ENCODE measurements at regions not wholly inside any gene's neighbourhood (a gene's known extent, or its start where the extent isn't known, plus 50 kb on each side); places are given as distances from the start of the nearest gene placed in this dataset.
"Not testable (repeated sequence)": the region's sequence is repeated elsewhere in the genome, so short reads cannot be mapped to it uniquely, and the experiment has no call there.

DNA sequence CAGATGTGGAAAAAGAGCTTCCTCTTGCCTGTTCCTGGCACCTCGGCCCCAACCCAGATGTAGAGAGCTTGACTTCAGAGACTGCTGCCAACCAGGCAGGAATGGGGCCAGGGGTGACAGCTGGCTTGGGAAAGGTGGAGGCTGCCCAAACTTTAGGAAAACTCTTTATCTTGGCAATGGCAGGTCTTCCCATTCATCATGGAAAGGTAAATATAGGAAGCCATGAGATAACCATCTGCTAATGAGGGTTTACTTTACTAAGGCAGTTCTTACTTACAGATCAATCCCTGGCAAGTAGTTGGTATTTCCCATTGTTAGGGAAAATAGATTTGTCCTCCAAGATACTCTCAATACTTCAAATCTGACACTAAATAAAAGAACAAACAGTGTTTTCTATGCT lies 143.1 kb upstream of the NUDT4 start:
- H3K36me3 ChIP-seq, result no peaks in the 10 kb centered on the region
- no peak overlapping the region for H3K4me3 ChIP-seq (ENCODE audit: low read depth, low read length)
- TF ChIP-seq, protein P1, sequence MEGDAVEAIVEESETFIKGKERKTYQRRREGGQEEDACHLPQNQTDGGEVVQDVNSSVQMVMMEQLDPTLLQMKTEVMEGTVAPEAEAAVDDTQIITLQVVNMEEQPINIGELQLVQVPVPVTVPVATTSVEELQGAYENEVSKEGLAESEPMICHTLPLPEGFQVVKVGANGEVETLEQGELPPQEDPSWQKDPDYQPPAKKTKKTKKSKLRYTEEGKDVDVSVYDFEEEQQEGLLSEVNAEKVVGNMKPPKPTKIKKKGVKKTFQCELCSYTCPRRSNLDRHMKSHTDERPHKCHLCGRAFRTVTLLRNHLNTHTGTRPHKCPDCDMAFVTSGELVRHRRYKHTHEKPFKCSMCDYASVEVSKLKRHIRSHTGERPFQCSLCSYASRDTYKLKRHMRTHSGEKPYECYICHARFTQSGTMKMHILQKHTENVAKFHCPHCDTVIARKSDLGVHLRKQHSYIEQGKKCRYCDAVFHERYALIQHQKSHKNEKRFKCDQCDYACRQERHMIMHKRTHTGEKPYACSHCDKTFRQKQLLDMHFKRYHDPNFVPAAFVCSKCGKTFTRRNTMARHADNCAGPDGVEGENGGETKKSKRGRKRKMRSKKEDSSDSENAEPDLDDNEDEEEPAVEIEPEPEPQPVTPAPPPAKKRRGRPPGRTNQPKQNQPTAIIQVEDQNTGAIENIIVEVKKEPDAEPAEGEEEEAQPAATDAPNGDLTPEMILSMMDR (IDR thresholded peaks at IDR 0.05; ENCODE audit: low read depth, low read length), result no peak
- peaks cover 2% of the 10 kb centered on the region for H3K9me3 ChIP-seq (ENCODE audit: severe bottlenecking)
- no peak for DNase-seq
- no peaks in the 10 kb centered on the region for H3K27me3 ChIP-seq (ENCODE audit: insufficient read depth, low read depth, severe bottlenecking)
- no peak overlapping the region for H3K27ac ChIP-seq

DNA sequence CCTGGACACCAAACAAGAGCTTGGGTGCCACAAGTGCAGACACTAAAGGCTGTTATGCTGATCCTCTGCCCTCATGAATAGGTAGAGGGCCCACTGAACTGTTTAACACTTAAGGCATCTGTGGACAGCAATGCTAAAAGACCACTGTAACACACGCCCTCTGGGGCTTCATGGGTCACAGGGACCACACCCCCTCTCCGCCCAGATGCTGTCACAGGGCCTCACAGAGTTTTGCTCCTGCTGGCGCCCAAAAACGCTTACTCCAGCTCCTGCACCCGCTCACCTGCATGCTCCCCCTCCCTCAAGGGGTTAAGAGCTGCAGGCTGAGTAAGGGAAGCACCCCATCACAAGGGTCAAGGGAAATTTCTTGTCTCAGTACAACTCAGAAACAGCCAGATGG lies 141.8 kb upstream of the NUDT4 start:
- H3K27me3 ChIP-seq (ENCODE audit: insufficient read depth, low read depth, severe bottlenecking), result no peaks in the 10 kb centered on the region
- TF ChIP-seq, protein P1 (IDR thresholded peaks at IDR 0.05; ENCODE audit: low read depth, low read length), result no peak
- H3K9me3 ChIP-seq (ENCODE audit: severe bottlenecking), result peaks cover 8% of the 10 kb centered on the region
- no peak overlapping the region for H3K27ac ChIP-seq
- DNase-seq, result no peak
- H3K36me3 ChIP-seq, result no peaks in the 10 kb centered on the region
- no peak overlapping the region for H3K4me3 ChIP-seq (ENCODE audit: low read depth, low read length)

DNA sequence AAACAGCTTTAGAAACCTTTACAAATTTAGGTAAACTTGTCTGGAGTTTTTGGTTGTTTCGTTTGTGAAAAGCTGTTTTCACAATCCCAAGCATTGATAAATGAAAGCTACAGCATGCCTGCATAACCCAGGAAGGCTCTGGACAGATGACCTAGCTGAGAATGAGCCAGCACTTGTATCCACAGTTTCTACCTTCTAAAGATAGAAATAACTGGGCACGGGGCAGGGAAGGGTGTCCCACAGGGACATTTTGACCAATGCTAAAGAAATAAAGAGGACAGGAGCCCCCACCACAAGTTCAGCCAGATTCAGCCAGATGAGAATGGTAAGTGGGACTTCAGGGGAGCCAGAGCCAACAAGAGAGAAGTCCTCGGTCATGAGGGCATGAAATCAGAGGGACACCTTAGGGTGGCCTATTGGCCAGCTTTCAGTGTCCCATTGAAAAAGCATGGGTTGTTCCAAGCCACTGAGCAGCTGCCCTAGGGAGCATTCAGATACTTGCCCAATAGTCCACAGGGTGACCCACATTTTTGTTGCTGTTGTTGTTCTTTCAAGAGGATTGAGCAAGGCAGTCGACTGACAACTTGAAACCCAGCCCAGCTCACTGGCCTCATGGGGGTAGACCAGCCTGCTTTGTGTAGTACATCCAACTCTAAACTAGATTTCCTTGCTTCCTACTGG lies 140.3 kb upstream of the NUDT4 start:
- H3K36me3 ChIP-seq, result no peaks in the 10 kb centered on the region
- H3K9me3 ChIP-seq (ENCODE audit: severe bottlenecking), result peaks cover 8% of the 10 kb centered on the region
- TF ChIP-seq, protein P1 (IDR thresholded peaks at IDR 0.05; ENCODE audit: low read depth, low read length), result no peak

DNA sequence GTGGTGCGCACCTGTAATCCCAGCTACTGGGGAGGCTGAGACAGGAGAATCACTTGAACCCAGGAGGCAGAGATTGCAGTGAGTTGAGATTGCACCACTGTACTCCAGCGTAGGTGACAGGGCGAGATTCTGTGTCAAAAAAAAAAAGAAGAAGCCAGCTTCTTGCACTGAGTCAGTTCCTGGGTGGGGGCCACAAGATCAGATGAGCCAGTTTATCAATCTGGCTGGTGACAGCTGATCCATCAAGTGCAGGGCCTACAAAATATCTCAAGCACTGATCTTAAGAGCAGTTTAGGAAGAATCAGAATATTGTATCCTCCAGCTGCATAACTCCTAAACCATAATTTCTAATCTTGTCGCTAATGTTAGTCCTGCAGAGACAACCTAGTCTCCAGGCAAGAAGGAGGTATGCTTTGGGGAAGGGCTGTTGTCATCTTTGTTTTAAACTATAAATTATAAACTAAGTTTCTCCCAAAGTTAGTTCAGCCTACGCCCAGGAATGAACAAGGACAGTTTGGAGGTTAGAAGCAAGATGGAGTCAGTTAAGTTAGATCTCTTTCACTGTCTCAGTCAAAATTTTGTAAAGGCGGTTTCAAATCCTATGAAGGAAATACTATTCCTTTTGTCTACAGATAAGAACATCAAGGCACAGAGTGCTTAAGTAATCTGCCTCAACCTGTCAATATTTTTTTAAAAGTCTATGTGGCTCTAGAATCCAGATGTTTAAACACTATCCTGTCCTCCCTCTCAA lies 139.0 kb upstream of the NUDT4 start:
- not testable (repeated sequence) for H3K9me3 ChIP-seq (ENCODE audit: severe bottlenecking); H3K27ac ChIP-seq; DNase-seq; H3K27me3 ChIP-seq (ENCODE audit: insufficient read depth, low read depth, severe bottlenecking); H3K4me3 ChIP-seq (ENCODE audit: low read depth, low read length); H3K36me3 ChIP-seq

More for the DNA sequence above, 140.3 kb upstream of the NUDT4 start:
- DNase-seq, result no peak
- no peak overlapping the region for H3K4me3 ChIP-seq (ENCODE audit: low read depth, low read length)
- H3K27ac ChIP-seq, result no peak overlapping the region
- no peaks in the 10 kb centered on the region for H3K27me3 ChIP-seq (ENCODE audit: insufficient read depth, low read depth, severe bottlenecking)

DNA sequence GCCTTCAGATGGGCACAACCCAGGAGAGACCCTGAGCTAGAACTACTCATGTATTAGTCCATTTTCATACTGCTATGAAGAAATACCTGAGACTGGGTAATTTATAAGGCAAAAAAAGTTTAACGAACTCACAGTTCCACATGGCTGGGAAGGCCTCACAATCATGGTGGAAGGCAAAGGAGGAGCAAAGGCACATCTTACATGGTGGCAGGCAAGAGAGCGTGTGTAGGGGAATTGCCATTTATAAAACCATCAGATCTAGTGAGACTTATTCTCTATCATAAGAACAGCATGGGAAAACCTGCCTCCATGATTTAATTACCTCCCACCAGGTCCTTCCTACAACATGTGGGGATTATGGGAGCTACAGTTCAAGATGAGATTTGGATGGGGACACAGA lies 137.9 kb upstream of the NUDT4 start:
- H3K4me3 ChIP-seq (ENCODE audit: low read depth, low read length); H3K9me3 ChIP-seq (ENCODE audit: severe bottlenecking); H3K27me3 ChIP-seq (ENCODE audit: insufficient read depth, low read depth, severe bottlenecking); H3K36me3 ChIP-seq; H3K27ac ChIP-seq; DNase-seq: not testable (repeated sequence)

DNA sequence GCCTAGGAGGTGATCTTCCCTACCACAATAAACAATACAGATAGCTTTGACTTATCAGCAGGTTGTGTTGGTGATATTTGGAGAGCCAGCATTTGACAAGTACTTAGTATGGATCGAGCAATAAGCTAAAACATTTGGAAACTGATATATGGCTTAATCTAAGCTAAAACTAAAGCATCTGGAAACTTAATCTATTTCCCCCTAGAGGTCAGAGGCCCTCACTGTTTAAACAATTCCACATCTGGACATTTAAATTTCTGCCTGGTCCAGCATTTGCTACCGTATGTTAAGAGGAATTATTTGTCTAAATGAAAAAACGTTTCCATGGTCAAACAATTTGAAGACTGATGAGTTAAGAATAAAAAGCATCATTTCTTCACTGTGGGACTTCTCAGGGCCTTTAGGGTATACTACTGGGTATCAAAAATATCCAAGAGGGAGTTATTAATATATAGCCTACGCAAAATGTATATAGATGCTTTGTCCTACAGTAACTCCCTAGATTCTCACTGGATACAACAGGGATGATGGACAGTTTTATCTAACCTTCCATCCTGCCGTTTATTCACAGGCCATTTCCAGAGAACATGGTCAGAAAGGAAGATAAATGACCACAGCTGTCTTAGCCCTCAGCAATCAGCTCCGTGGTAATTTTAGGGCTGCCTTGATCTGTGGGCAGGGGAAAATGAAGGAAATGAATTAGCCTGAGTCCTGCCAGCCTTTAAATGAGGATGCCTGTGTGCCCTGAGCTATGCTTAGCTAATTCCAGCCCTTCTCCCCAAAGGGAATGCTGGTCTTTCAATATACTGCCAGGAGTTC lies 135.4 kb upstream of the NUDT4 start:
- DNase-seq, result no peak
- Histone ChIP-seq H3K36me3 (no peaks in the 10 kb centered on the region), H3K27ac (no peak overlapping the region), H3K9me3 (ENCODE audit: severe bottlenecking) (peaks cover 6% of the 10 kb centered on the region), H3K4me3 (ENCODE audit: low read depth, low read length) (no peak overlapping the region), H3K27me3 (ENCODE audit: insufficient read depth, low read depth, severe bottlenecking) (no peaks in the 10 kb centered on the region)
- TF ChIP-seq, protein P1 (IDR thresholded peaks at IDR 0.05; ENCODE audit: low read depth, low read length), result no peak

Data from WERI-Rb-1 (cell line).